ENCODE measurements at regions not wholly inside any gene's neighbourhood (a gene's known extent, or its start where the extent isn't known, plus 50 kb on each side); places are given as distances from the start of the nearest gene placed in this dataset.

- in situ Hi-C loops (cut with MboI; ENCODE audit: low sequenced_read_pairs in 4 of 4) (no loop called here), intact Hi-C loops (cut with DNase I; ENCODE audit: low total_unique reads) (no loop called here)
- no peak for ATAC-seq
- no peak for TF ChIP-seq CTCF (IDR thresholded peaks at IDR 0.05 in 4 of 5, conservative IDR thresholded peaks at IDR 0.05 in 1 of 5)
- no peak for TF ChIP-seq POLR2A (IDR thresholded peaks at IDR 0.05)
- H3K4me3 ChIP-seq: peak overlapping the region in 1 of 4 donors; percentile 6
- H3K27me3 ChIP-seq: no peaks in the 10 kb centered on the region
- peaks cover 6 to 8% of the 10 kb centered on the region in 2 donors for H3K4me1 ChIP-seq
- no peaks in the 10 kb centered on the region for H3K36me3 ChIP-seq
- no peaks in the 10 kb centered on the region for H3K9me3 ChIP-seq
- H3K27ac ChIP-seq: no peak overlapping the region
- no peak for DNase-seq
These were observed 66.4 kb downstream of the OSR1 start for GRCh38 chr2:19292007-19292406.

- Histone ChIP-seq H3K27ac (no peak overlapping the region), H3K4me3 (no peak overlapping the region), H3K4me1 (peaks cover 6 to 8% of the 10 kb centered on the region in 2 donors), H3K9me3 (no peaks in the 10 kb centered on the region), H3K27me3 (no peaks in the 10 kb centered on the region), H3K36me3 (no peaks in the 10 kb centered on the region)
- TF ChIP-seq CTCF (IDR thresholded peaks at IDR 0.05 in 4 of 5, conservative IDR thresholded peaks at IDR 0.05 in 1 of 5) (no peak), POLR2A (IDR thresholded peaks at IDR 0.05) (no peak)
- in situ Hi-C loops (cut with MboI; ENCODE audit: low sequenced_read_pairs in 4 of 4): no loop called here
- no peak for ATAC-seq
- no peak for DNase-seq
- intact Hi-C loops (cut with DNase I; ENCODE audit: low total_unique reads): no loop called here
These were observed 70.1 kb downstream of the OSR1 start for GRCh38 chr2:19288291-19288690.

GRCh38 chr2:19287324-19287723 is 71.1 kb downstream of the OSR1 start:
- H3K4me1 ChIP-seq: peaks cover 6% of the 10 kb centered on the region in 2 donors
- no peaks in the 10 kb centered on the region for H3K9me3 ChIP-seq
- intact Hi-C loops (cut with DNase I; ENCODE audit: low total_unique reads) (no loop called here), in situ Hi-C loops (cut with MboI; ENCODE audit: low sequenced_read_pairs in 4 of 4) (no loop called here)
- H3K4me3 ChIP-seq: no peak overlapping the region
- DNase-seq (no peak), ATAC-seq (no peak)
- no peaks in the 10 kb centered on the region for H3K27me3 ChIP-seq
- H3K27ac ChIP-seq: no peak overlapping the region
- TF ChIP-seq POLR2A (IDR thresholded peaks at IDR 0.05) (no peak), CTCF (IDR thresholded peaks at IDR 0.05 in 4 of 5, conservative IDR thresholded peaks at IDR 0.05 in 1 of 5) (no peak)
- no peaks in the 10 kb centered on the region for H3K36me3 ChIP-seq

- no peak for ATAC-seq
These were observed 76.1 kb downstream of the OSR1 start for GRCh38 chr2:19282305-19282704.

More at GRCh38 chr2:19282305-19282704, 76.1 kb downstream of the OSR1 start:
- H3K4me1 ChIP-seq: no peaks in the 10 kb centered on the region
- DNase-seq: no peak
- in situ Hi-C loops (cut with MboI; ENCODE audit: low sequenced_read_pairs in 4 of 4): no loop called here
- H3K36me3 ChIP-seq: no peaks in the 10 kb centered on the region
- H3K9me3 ChIP-seq: no peaks in the 10 kb centered on the region
- H3K27me3 ChIP-seq: no peaks in the 10 kb centered on the region
- no peak overlapping the region for H3K27ac ChIP-seq
- H3K4me3 ChIP-seq: no peak overlapping the region
- intact Hi-C loops (cut with DNase I; ENCODE audit: low total_unique reads): no loop called here
- TF ChIP-seq CTCF (IDR thresholded peaks at IDR 0.05 in 4 of 5, conservative IDR thresholded peaks at IDR 0.05 in 1 of 5) (no peak), POLR2A (IDR thresholded peaks at IDR 0.05) (no peak)
